MM.1S (cell line): ENCODE measurements at regions not wholly inside any gene's neighbourhood (a gene's known extent, or its start where the extent isn't known, plus 50 kb on each side); places are given as distances from the start of the nearest gene placed in this dataset.

ENCODE experiments used
- DNase-seq: peaks from one replicate; pipeline ENCODE4 v3.0.0-alpha.2; 2015
- H2AFZ ChIP-seq: fragments of 300-600 bp; sonication (generic); 2 replicates; pipeline ENCODE4 v1.6.0; 2016; ENCODE audit warnings: antibody characterized with exemption, low read length
- H3F3A ChIP-seq: fragments of 300-600 bp; sonication (generic); 2 replicates; pipeline ENCODE4 v1.6.1; 2016; ENCODE audit warnings: mild to moderate bottlenecking, antibody characterized with exemption, low read length, moderate library complexity, mixed read lengths; ENCODE audit not compliant: insufficient read depth
- H3K27ac ChIP-seq: fragments of 300-600 bp; sonication (generic); 2 replicates; pipeline ENCODE4 v1.5.1; 2016; ENCODE audit warnings: mild to moderate bottlenecking, low read length
- H3K27me3 ChIP-seq: fragments of 300-600 bp; sonication (generic); replicated peaks from 2 replicates; pipeline ENCODE4 v1.6.0; 2016; ENCODE audit warnings: low read length; ENCODE audit not compliant: insufficient read depth
- H3K36me3 ChIP-seq: fragments of 300-600 bp; sonication (generic); replicated peaks from 2 replicates; pipeline ENCODE4 v1.6.1; 2016; ENCODE audit warnings: mild to moderate bottlenecking, low read length, mixed read lengths; ENCODE audit not compliant: insufficient read depth
- H3K4me1 ChIP-seq: fragments of 300-600 bp; sonication (generic); 2 replicates; pipeline ENCODE4 v1.6.1; 2016; ENCODE audit warnings: low read length, mixed read lengths
- H3K4me2 ChIP-seq: fragments of 300-600 bp; sonication (generic); 2 replicates; pipeline ENCODE4 v1.6.0; 2016; ENCODE audit warnings: low read depth, low read length
- H3K4me3 ChIP-seq: fragments of 300-600 bp; sonication (generic); 2 replicates; pipeline ENCODE4 v1.5.1; 2016; ENCODE audit warnings: low read length, mixed read lengths
- H3K79me2 ChIP-seq: fragments of 300-600 bp; sonication (generic); 2 replicates; pipeline ENCODE4 v1.6.1; 2016; ENCODE audit warnings: mixed run types, low read length, mixed read lengths
- H3K9ac ChIP-seq: fragments of 300-600 bp; sonication (generic); 2 replicates; pipeline ENCODE4 v1.6.1; 2016; ENCODE audit warnings: low read length, mixed read lengths
- H3K9me2 ChIP-seq: fragments of 300-600 bp; sonication (generic); replicated peaks from 2 replicates; pipeline ENCODE4 v1.6.1; 2016; ENCODE audit warnings: mild to moderate bottlenecking, low read length, mixed read lengths; ENCODE audit not compliant: insufficient read depth
- H3K9me3 ChIP-seq: fragments of 300-600 bp; sonication (generic); replicated peaks from 2 replicates; pipeline ENCODE4 v1.6.1; 2016; ENCODE audit warnings: mild to moderate bottlenecking, low read length, mixed read lengths; ENCODE audit not compliant: insufficient read depth
- H4K20me1 ChIP-seq: fragments of 300-600 bp; sonication (generic); 2 replicates; pipeline ENCODE4 v1.6.1; 2016; ENCODE audit warnings: mild to moderate bottlenecking, low read length, moderate library complexity, mixed read lengths; ENCODE audit not compliant: insufficient read depth
- EZH2 ChIP-seq: fragments of 300-600 bp; sonication (generic); optimal IDR thresholded peaks from 2 replicates; pipeline ENCODE3; 2017; ENCODE audit warnings: low read depth, mild to moderate bottlenecking, antibody characterized with exemption, low read length, mixed read lengths
- EZH2phosphoT487 ChIP-seq: fragments of 300-600 bp; sonication (generic); IDR thresholded peaks from 2 replicates; pipeline ENCODE4 v1.6.1; 2018; ENCODE audit warnings: antibody characterized with exemption, low read length
- TF ChIP-seq, protein P1 (sequence below): fragments of 300-600 bp; sonication (generic); IDR thresholded peaks from 2 replicates; pipeline ENCODE4 v1.5.1; 2016; ENCODE audit warnings: antibody characterized with exemption, low read length, mixed read lengths

DNA sequence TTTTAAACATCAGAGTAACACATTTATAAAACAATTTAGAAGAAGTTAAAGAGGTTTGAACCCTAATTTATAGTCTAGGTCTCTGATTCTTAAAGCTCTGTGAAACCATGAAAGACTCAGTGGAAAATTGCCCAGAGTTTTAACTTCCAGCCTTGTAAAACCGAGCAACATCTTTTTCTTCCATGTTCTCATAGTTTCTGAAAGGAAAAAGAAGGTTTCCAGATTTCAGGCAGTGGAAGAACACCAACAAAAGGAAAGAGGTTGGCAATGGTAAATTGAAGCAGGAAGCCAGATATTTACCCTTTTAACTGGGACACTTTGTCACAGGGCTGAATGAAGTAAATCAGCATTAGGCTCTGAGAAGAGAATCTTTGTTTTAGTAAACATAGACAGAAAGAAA is 1999.3 kb downstream of the MAT2B start:
- Histone ChIP-seq H4K20me1 (no peaks in the 10 kb centered on the region), H3K4me1 (no peaks in the 10 kb centered on the region), H3K27ac (no peak overlapping the region), H3K9me2 (no peaks in the 10 kb centered on the region), H3K4me3 (no peak overlapping the region), H3K79me2 (no peaks in the 10 kb centered on the region), H3K27me3 (no peaks in the 10 kb centered on the region), H3K9me3 (no peaks in the 10 kb centered on the region; the same call in 1 of the 2 replicates), H3K36me3 (no peaks in the 10 kb centered on the region), H2AFZ (no peak overlapping the region), H3K9ac (no peak overlapping the region), H3F3A (no peaks in the 10 kb centered on the region), H3K4me2 (no peak overlapping the region)
- no peak for DNase-seq
- TF ChIP-seq EZH2phosphoT487 (no peak), EZH2 (no peak)
- TF ChIP-seq, protein P1, sequence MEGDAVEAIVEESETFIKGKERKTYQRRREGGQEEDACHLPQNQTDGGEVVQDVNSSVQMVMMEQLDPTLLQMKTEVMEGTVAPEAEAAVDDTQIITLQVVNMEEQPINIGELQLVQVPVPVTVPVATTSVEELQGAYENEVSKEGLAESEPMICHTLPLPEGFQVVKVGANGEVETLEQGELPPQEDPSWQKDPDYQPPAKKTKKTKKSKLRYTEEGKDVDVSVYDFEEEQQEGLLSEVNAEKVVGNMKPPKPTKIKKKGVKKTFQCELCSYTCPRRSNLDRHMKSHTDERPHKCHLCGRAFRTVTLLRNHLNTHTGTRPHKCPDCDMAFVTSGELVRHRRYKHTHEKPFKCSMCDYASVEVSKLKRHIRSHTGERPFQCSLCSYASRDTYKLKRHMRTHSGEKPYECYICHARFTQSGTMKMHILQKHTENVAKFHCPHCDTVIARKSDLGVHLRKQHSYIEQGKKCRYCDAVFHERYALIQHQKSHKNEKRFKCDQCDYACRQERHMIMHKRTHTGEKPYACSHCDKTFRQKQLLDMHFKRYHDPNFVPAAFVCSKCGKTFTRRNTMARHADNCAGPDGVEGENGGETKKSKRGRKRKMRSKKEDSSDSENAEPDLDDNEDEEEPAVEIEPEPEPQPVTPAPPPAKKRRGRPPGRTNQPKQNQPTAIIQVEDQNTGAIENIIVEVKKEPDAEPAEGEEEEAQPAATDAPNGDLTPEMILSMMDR: no peak

DNA sequence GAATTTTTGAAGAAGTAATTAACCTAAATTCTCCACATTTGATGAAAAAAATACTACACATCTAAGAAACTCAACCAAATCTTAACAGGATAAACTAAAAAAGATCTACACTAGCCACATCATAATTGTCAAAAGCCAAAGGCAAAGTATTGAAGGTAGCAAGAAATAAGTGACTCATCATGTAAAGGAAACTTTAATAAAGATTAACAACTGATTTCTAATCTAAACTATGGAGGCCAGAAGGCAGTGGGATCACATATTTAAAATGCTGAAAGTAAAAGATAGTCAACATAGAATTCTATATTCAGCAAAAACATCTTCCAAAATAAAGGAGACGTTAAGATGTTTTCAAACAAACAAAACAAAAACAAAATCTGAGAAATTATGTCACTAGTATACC is 2002.9 kb downstream of the MAT2B start:
- no peaks in the 10 kb centered on the region for H3K36me3 ChIP-seq
- no peak for DNase-seq
- H3K27me3 ChIP-seq: no peaks in the 10 kb centered on the region
- no peak overlapping the region for H3K4me3 ChIP-seq
- H3K27ac ChIP-seq: no peak overlapping the region
- no peak overlapping the region for H3K9ac ChIP-seq
- no peaks in the 10 kb centered on the region for H3K9me2 ChIP-seq
- H3K4me2 ChIP-seq: no peak overlapping the region
- no peaks in the 10 kb centered on the region for H3K4me1 ChIP-seq
- TF ChIP-seq, protein P1: no peak
- TF ChIP-seq EZH2phosphoT487 (no peak), EZH2 (no peak)
- no peaks in the 10 kb centered on the region; the same call in 1 of the 2 replicates for H3K9me3 ChIP-seq
- H3F3A ChIP-seq: no peaks in the 10 kb centered on the region
- H3K79me2 ChIP-seq: no peaks in the 10 kb centered on the region
- no peaks in the 10 kb centered on the region for H4K20me1 ChIP-seq
- no peak overlapping the region for H2AFZ ChIP-seq

DNA sequence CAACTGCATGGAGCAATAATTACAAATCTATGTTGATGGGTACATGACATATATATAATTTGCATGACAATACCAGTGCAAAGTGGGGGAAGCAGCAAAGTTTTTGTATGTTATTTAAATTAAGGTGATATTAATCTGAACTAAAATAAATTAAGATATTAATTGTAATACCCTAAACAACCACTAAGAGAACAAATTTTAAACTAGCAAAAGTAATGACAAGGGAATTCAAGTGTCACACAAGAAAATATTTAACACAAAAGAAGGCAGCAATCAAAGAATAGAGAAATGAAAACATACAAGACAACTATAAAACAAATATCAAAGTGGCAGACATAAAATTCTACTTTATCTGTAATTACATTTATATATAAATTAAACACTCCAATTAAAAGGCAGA is 2003.4 kb downstream of the MAT2B start:
- Histone ChIP-seq H3K27ac (no peak overlapping the region), H3K9me3 (no peaks in the 10 kb centered on the region; the same call in 1 of the 2 replicates)
- TF ChIP-seq, protein P1: peak; percentile 5; the same call in 1 of the 2 replicates
- TF ChIP-seq EZH2: no peak
- no peak for TF ChIP-seq EZH2phosphoT487

More for the DNA sequence above, 2003.4 kb downstream of the MAT2B start:
- no peaks in the 10 kb centered on the region for H3K9me2 ChIP-seq
- H3K4me1 ChIP-seq: no peaks in the 10 kb centered on the region
- H3K4me3 ChIP-seq: no peak overlapping the region
- H4K20me1 ChIP-seq: no peaks in the 10 kb centered on the region
- H3K27me3 ChIP-seq: no peaks in the 10 kb centered on the region
- no peak overlapping the region for H3K4me2 ChIP-seq
- no peaks in the 10 kb centered on the region for H3F3A ChIP-seq
- H3K9ac ChIP-seq: no peak overlapping the region
- no peak for DNase-seq
- H3K79me2 ChIP-seq: no peaks in the 10 kb centered on the region
- H2AFZ ChIP-seq: no peak overlapping the region
- H3K36me3 ChIP-seq: no peaks in the 10 kb centered on the region
